RWPE1 (cell line): ENCODE measurements at regions not wholly inside any gene's neighbourhood (a gene's known extent, or its start where the extent isn't known, plus 50 kb on each side); places are given as distances from the start of the nearest gene placed in this dataset.

ENCODE experiments used
- CTCF ChIA-PET: fragments of 350-600 bp; sonication (Branson Sonifier 250); formaldehyde crosslinking; extraction: SDS; loops from one replicate; lab custom pipeline; 2021; lab: Yijun Ruan, JAX
- POLR2A ChIA-PET: fragments of 400-600 bp; formaldehyde crosslinking; extraction: SDS; loops from one replicate; lab custom pipeline; 2020; ENCODE audit warnings: antibody characterized with exemption; ENCODE audit not compliant: low non-redundant PET; lab: Yijun Ruan, JAX
- DNase-seq: peaks from one replicate; pipeline ENCODE4 v3.0.0; 2012; ENCODE audit warnings: low spot score
- H3K27ac ChIP-seq: fragments of 450-650 bp; 2 replicates; pipeline ENCODE4 v1.5.1; 2017
- CTCF ChIP-seq: fragments of 450-650 bp; conservative IDR thresholded peaks from 2 replicates; pipeline ENCODE4 v1.5.1; 2017; ENCODE audit warnings: low read depth, mild to moderate bottlenecking

DNA sequence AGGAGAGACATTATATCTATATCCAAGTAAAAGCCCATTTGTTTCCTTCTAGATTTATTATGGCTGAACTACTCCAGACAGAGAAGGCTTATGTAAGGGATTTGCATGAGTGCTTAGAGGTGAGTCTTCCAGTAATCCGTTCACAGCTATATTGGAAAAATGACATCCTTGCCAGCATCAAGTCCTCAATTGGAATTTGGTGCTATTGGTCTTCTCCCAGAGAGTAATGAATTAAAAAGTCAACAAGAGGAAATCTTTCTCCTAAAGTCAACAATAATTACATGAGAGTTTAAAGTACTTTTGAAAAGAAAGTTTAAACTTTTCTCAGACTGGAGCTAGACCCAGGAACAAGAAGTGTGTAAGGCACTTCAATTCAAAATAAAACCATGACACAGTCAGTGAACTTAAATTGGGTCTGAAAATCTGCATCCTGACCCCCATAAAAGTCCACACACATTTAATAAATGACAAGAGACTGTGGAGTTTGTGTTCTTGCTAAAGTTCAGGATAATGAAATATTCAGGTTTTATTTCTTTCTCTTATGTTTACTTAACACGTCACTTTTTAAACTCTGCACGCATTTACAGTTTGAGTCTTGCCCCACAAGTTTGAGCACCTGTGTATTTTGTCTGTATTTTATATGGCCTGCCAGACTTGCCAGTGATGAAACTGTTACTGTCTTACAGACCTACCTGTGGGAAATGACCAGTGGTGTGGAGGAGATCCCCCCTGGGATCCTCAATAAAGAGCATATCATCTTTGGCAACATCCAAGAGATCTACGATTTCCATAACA lies 268.2 kb upstream of the UMPS start:
- H3K27ac ChIP-seq, result no peak overlapping the region
- DNase-seq, result no peak
- POLR2A ChIA-PET, result no interaction called here
- CTCF ChIA-PET, result interaction anchor here (1.1 kb wide), 1 partner anchor 14 kb away, joined by 3 read pairs; no protein-coding TSS in a partner anchor
- no peak for TF ChIP-seq CTCF

DNA sequence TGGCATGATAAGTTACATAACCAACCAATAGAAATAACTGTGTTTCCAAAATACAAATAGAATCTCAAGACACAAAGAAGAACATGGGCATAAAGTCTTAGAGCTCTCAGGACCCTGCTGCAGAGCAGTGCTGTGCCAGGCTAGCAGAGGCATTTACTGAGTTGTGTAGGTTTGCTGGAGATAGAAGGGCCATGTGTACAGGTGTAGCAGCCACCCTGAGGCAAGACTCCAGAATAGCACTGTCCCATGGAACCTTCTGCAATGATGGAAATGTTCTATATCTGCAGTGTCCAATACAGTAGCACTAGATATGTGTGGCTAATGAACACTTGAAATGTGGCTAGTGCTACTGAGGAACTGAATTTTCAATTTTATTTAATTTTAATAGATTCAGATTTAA lies 267.0 kb upstream of the UMPS start:
- no peak for DNase-seq
- ChIA-PET POLR2A (no interaction called here), CTCF (interaction anchor here (0.5 kb wide), 1 partner anchor 280 kb away, joined by 3 read pairs; no protein-coding TSS in a partner anchor)
- TF ChIP-seq CTCF, result no peak
- no peak overlapping the region for H3K27ac ChIP-seq

DNA sequence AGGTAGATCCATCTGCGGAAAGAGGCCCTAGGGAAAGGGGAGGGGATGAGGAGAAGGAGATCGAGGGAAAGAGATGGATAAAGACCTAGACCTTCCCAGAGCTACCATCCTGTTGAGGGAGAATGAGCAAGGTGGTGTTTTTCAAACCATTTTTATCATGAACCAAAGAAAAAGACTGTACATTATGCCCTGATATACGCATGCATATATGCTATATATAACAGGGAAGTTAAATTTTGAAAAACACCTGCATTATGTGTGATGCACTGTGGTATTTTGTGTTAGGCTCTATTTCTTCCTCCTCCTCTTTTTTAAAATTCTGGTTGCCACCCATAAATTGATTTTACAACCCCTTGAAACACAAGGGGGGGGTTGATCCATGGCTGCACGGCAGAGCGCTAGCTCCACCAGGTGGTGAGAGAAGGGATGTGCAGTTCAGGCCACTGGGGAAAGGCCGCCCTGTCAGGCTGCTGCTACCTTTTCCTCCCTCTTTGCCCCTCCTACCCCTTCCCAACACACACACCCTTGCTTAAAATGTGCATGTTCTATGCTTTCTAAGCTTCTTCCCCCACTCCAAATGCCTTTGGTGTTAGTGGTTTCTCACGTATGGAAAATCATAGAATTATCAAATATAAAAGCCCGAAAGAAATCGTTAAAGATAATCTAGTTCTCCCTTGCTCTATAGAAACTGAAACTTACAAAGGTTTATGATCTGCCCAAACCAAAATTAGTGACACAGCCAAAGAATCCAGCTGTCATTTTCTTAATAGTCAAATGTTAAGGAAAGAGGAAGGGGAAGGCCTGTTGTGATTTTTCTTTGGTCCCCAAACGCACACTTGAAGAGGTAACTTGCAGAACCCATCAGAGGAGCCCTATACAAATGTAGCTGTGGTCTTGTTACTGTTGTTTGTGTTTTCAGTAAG lies 262.0 kb upstream of the UMPS start:
- DNase-seq, result peak; percentile 82
- ChIA-PET POLR2A (no interaction called here), CTCF (interaction anchor here (0.6 to 3.4 kb wide), 21 partner anchors 9 to 1671 kb away, joined by 3 to 16 read pairs (median 4); no protein-coding TSS in a partner anchor)
- H3K27ac ChIP-seq, result no peak overlapping the region
- peak; percentile 93 for TF ChIP-seq CTCF

DNA sequence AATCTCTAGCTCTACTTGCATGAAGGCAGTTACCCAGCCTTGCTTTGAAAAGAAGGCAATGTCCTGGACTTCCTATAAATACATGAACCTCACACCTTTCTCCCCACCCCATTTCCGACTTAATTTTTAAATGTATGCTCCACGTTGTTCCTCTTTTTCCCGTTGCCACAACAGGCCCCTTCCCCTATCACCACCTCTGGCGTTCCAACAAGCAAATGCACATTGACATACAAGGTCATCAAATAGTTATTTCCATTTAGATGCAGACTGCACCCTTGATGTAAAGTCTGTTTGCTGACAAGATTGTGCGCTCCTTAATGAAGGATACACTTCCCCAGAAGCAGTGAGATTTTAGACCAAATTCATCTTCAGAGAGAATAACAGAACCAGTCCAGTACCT lies 260.7 kb upstream of the UMPS start:
- no peak for TF ChIP-seq CTCF
- ChIA-PET POLR2A (no interaction called here), CTCF (interaction anchor here (3.4 kb wide), 1 partner anchor 118 kb away, joined by 16 read pairs; no protein-coding TSS in a partner anchor)
- no peak for DNase-seq
- H3K27ac ChIP-seq, result no peak overlapping the region

DNA sequence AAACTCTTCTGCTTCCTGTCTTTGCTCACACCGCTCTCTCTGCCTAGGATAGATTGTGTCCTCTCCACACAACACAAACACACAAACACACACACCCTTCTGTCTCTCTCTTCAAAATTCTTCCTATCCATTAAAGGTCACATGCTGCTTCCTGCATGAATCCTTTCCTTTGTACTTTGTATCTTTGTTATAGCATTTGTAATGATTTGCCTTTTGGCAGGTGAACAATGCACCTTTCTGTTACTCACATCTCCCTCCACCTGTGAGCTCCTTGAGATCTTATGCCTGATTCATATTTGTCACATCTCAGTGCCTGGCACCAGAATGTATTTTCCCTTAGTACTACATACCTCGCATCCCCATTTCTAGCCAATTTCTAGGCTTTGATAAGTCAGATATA lies 251.4 kb upstream of the UMPS start:
- DNase-seq, result no peak
- CTCF ChIA-PET, result interaction anchor here (0.6 kb wide), 1 partner anchor 130 kb away, joined by 3 read pairs; no protein-coding TSS in a partner anchor
- POLR2A ChIA-PET, result no interaction called here
- TF ChIP-seq CTCF, result no peak
- H3K27ac ChIP-seq, result no peak overlapping the region

GRCh38 chr3:124483915-124484470 lies 246.3 kb upstream of the UMPS start:
- H3K27ac ChIP-seq, result no peak overlapping the region
- ChIA-PET POLR2A (no interaction called here), CTCF (no interaction called here)
- TF ChIP-seq CTCF, result no peak
- no peak for DNase-seq
